ENCODE measurements at regions not wholly inside any gene's neighbourhood (a gene's known extent, or its start where the extent isn't known, plus 50 kb on each side); places are given as distances from the start of the nearest gene placed in this dataset.

DNA sequence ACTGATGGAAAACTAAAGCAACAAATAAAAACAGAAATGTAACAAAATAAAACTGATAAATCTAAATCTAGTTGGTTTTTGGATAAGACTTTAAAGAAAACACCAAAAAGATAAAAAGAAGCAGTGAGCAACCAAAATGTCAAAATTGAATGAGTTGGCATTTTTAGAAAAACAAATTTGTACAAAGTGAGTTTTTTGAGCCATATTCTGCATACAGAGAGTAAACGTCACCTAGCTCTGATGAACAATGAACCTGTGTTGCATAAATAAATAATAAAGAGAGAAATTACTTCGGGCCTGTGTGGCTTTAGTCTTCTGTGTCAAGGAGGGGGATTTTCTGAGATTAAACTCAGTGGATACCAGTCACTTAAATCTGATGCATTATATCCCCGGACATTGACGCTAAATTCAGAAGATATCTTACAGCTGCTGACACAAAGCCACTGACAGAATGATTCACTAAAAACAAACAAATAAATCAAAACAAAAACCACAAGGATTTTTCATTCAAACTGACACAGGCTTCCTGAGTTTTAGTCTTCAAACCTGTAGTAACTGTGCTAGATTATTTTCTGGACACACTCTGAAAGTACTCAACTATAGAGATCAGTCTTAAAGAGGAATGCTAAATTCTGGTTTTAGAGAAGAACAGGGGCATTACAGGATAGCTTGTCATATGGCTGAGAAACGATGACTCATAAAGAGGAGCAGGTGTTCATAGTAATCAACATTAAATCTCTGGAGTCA, 403.5 kb upstream of the ST8SIA4 start:
- Histone ChIP-seq H3K9me3 (ENCODE audit: control insufficient read depth in 4 of 4, low read length in 3 of 4) (no peaks in the 10 kb centered on the region), H3K27ac (ENCODE audit: low read depth in 1 of 2, low read length in 2 of 2) (no peak overlapping the region), H3K36me3 (ENCODE audit: control insufficient read depth in 4 of 4, insufficient read depth in 3 of 4, low read depth in 1 of 4, low read length in 3 of 4) (no peaks in the 10 kb centered on the region), H3K4me1 (ENCODE audit: control insufficient read depth in 4 of 4, insufficient read depth in 4 of 4, low read length in 3 of 4) (no peaks in the 10 kb centered on the region), H3K4me3 (ENCODE audit: low read depth in 1 of 3, low read length in 3 of 3) (no peak overlapping the region), H3K9ac (ENCODE audit: low read depth in 1 of 2, low read length in 2 of 2) (no peak overlapping the region), H3K27me3 (ENCODE audit: control insufficient read depth in 4 of 4, insufficient read depth in 4 of 4, low read length in 3 of 4) (no peaks in the 10 kb centered on the region)
- no peak for TF ChIP-seq TAF1 (conservative IDR thresholded peaks at IDR 0.05)
- DNase-seq (ENCODE audit: low spot score): no peak
- WGBS: 54% methylated on average over 5 of the region's 5 CpGs

DNA sequence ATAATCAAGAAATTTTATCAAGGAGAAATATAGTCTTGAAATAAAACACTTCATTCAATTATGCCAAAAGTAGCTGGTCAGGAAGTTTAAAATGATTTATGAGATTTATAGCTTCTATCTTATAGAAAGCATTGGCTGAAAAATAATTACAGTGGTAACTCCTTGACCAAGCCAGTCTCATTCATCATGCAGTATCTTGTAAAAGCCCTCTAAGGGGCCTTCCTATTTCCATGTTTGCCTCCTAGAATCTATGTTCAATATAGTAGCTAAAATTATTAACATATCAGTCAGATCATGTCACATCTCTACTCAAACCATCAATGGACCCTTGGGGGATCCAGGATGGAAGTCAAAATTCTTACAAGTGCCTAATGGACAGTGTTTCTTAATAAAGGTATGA, 393.4 kb upstream of the ST8SIA4 start:
- H3K4me3 ChIP-seq (ENCODE audit: low read depth in 1 of 3, low read length in 3 of 3): no peak overlapping the region
- no peaks in the 10 kb centered on the region for H3K27me3 ChIP-seq (ENCODE audit: control insufficient read depth in 4 of 4, insufficient read depth in 4 of 4, low read length in 3 of 4)
- no peak for DNase-seq (ENCODE audit: low spot score)
- H3K4me1 ChIP-seq (ENCODE audit: control insufficient read depth in 4 of 4, insufficient read depth in 4 of 4, low read length in 3 of 4): no peaks in the 10 kb centered on the region
- H3K9me3 ChIP-seq (ENCODE audit: control insufficient read depth in 4 of 4, low read length in 3 of 4): no peaks in the 10 kb centered on the region
- TF ChIP-seq NR2F2 (IDR thresholded peaks at IDR 0.05) (no peak), JUND (IDR thresholded peaks at IDR 0.05) (no peak), EGR1 (IDR thresholded peaks at IDR 0.05; ENCODE audit: low read depth in 2 of 2) (no peak), HNF4A (conservative IDR thresholded peaks at IDR 0.05) (no peak), TAF1 (conservative IDR thresholded peaks at IDR 0.05) (no peak), SP1 (IDR thresholded peaks at IDR 0.05) (no peak), YY1 (IDR thresholded peaks at IDR 0.05) (no peak), GABPA (IDR thresholded peaks at IDR 0.05 in 1 of 2, conservative IDR thresholded peaks at IDR 0.05 in 1 of 2) (no peak), RAD21 (IDR thresholded peaks at IDR 0.05) (no peak), ATF3 (IDR thresholded peaks at IDR 0.05) (no peak), REST (IDR thresholded peaks at IDR 0.05) (no peak), FOXA1 (IDR thresholded peaks at IDR 0.05) (no peak), FOXA2 (IDR thresholded peaks at IDR 0.05) (no peak), RXRA (IDR thresholded peaks at IDR 0.05) (no peak), ZBTB33 (IDR thresholded peaks at IDR 0.05) (no peak), HNF4G (IDR thresholded peaks at IDR 0.05) (no peak)
- TF ChIP-seq, protein P1, sequence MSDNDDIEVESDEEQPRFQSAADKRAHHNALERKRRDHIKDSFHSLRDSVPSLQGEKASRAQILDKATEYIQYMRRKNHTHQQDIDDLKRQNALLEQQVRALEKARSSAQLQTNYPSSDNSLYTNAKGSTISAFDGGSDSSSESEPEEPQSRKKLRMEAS (IDR thresholded peaks at IDR 0.05): no peak
- TF ChIP-seq, protein P2, sequence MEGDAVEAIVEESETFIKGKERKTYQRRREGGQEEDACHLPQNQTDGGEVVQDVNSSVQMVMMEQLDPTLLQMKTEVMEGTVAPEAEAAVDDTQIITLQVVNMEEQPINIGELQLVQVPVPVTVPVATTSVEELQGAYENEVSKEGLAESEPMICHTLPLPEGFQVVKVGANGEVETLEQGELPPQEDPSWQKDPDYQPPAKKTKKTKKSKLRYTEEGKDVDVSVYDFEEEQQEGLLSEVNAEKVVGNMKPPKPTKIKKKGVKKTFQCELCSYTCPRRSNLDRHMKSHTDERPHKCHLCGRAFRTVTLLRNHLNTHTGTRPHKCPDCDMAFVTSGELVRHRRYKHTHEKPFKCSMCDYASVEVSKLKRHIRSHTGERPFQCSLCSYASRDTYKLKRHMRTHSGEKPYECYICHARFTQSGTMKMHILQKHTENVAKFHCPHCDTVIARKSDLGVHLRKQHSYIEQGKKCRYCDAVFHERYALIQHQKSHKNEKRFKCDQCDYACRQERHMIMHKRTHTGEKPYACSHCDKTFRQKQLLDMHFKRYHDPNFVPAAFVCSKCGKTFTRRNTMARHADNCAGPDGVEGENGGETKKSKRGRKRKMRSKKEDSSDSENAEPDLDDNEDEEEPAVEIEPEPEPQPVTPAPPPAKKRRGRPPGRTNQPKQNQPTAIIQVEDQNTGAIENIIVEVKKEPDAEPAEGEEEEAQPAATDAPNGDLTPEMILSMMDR (IDR thresholded peaks at IDR 0.05; ENCODE audit: low read depth, low read length, missing input control): no peak
- no peak overlapping the region for H3K9ac ChIP-seq (ENCODE audit: low read depth in 1 of 2, low read length in 2 of 2)
- H3K27ac ChIP-seq (ENCODE audit: low read depth in 1 of 2, low read length in 2 of 2): no peak overlapping the region
- H3K36me3 ChIP-seq (ENCODE audit: control insufficient read depth in 4 of 4, insufficient read depth in 3 of 4, low read depth in 1 of 4, low read length in 3 of 4): no peaks in the 10 kb centered on the region

All from liver (tissue), 8 donors.